HG03064 (cell line): ENCODE measurements at regions not wholly inside any gene's neighbourhood (a gene's known extent, or its start where the extent isn't known, plus 50 kb on each side); places are given as distances from the start of the nearest gene placed in this dataset.

Source experiments
- ATAC-seq: cut with Tn5 transposase; IDR thresholded peaks from one replicate; pipeline ENCODE4 v1.9.1; 2021; ENCODE audit warnings: low read depth; ENCODE audit not compliant: unreplicated experiment

- no peak for ATAC-seq
These were observed 53.9 kb upstream of the KLF13 start for GRCh38 chr15:31272558-31273257.

GRCh38 chr15:31273258-31273941 is 53.2 kb upstream of the KLF13 start:
- ATAC-seq, result no peak

GRCh38 chr15:31274496-31275330 is 51.9 kb upstream of the KLF13 start:
- ATAC-seq, result no peak

GRCh38 chr15:31275331-31276262 is 51.0 kb upstream of the KLF13 start:
- ATAC-seq, result no peak

DNA sequence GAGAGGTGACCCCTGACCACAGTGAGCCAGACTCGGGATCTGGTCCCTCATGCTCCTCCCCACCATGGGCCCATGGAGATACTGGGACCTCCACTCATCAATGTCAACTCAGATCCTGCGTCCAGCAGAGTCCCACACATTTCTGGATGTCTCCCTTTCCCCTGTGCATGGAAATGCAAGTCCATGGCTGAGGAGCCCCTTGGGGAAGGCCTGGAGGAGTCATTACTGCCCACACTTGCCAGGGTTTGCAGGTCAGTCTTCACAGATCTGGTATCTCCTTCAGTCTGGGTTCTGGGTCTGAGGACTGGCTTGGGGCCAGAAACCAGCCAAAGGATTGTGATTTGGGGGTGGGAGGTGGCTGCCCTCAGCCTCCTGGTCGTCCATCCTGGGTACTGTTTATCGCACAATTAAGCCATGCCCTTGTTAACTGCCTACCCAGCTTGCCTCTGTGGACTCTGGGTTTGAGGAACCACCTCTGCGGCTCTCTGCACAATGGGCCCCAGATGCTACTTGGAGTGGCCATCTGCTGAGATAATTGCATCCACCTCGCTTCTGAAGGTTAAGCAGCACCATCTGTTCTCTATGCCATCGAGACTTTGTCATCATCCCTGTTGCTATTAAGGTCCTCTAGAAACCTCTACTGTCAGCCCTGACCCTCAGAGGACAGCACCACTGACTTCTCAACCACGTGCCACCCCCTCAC is 49.9 kb upstream of the KLF13 start:
- ATAC-seq, result no peak
